H9 (cell line): ENCODE measurements at regions not wholly inside any gene's neighbourhood (a gene's known extent, or its start where the extent isn't known, plus 50 kb on each side); places are given as distances from the start of the nearest gene placed in this dataset.

Source experiments
- DNase-seq: peaks from one replicate; pipeline ENCODE4 v3.0.0-alpha.2; 2017
- H2AFZ ChIP-seq: one replicate; pipeline ENCODE4 v1.6.1; 2013; ENCODE audit warnings: mild to moderate bottlenecking, low read length, control low read depth, moderate library complexity
- H2AK5ac ChIP-seq: 2 replicates; pipeline ENCODE4 v1.6.1; 2013; ENCODE audit warnings: low read length, control low read depth, mixed read lengths; ENCODE audit not compliant: insufficient read length
- H2BK120ac ChIP-seq: one replicate; pipeline ENCODE4 v1.6.1; 2013; ENCODE audit warnings: low read depth, mild to moderate bottlenecking, low read length, control low read depth, inconsistent platforms; ENCODE audit not compliant: poor library complexity, severe bottlenecking
- H2BK12ac ChIP-seq: 2 replicates; pipeline ENCODE4 v1.6.1; 2013; ENCODE audit warnings: low read length, control low read depth, mixed read lengths, low read depth; ENCODE audit not compliant: insufficient read length
- H2BK15ac ChIP-seq: 2 replicates; pipeline ENCODE4 v1.6.1; 2013; ENCODE audit warnings: low read depth, low read length, control low read depth
- H2BK20ac ChIP-seq: one replicate; pipeline ENCODE4 v1.6.1; 2013; ENCODE audit warnings: low read depth, mild to moderate bottlenecking, low read length, control low read depth, inconsistent platforms; ENCODE audit not compliant: poor library complexity, severe bottlenecking
- H2BK5ac ChIP-seq: 2 replicates; pipeline ENCODE4 v1.6.1; 2013; ENCODE audit warnings: low read length, control low read depth, mixed read lengths; ENCODE audit not compliant: insufficient read length
- H3K14ac ChIP-seq: 2 replicates; pipeline ENCODE4 v1.6.1; 2013; ENCODE audit warnings: low read length, control low read depth; ENCODE audit not compliant: insufficient read depth
- H3K18ac ChIP-seq: 2 replicates; pipeline ENCODE4 v1.6.1; 2013; ENCODE audit warnings: low read depth, mild to moderate bottlenecking, mixed read lengths, low read length, control low read depth; ENCODE audit not compliant: insufficient read length
- H3K23ac ChIP-seq: 2 replicates; pipeline ENCODE4 v1.6.1; 2013; ENCODE audit warnings: low read length, control low read depth, mixed read lengths, low read depth; ENCODE audit not compliant: insufficient read length
- H3K23me2 ChIP-seq: 2 replicates; pipeline ENCODE4 v1.6.1; 2013; ENCODE audit warnings: low read depth, mild to moderate bottlenecking, mixed read lengths, low read length, control low read depth; ENCODE audit not compliant: insufficient read length, poor library complexity, severe bottlenecking
- H3K27ac ChIP-seq: 2 replicates; pipeline ENCODE4 v1.5.1; 2013; ENCODE audit warnings: low read length, control low read depth, mixed read lengths, low read depth; ENCODE audit not compliant: insufficient read length
- H3K27me3 ChIP-seq: 2 replicates; pipeline ENCODE4 v1.6.1; 2013; ENCODE audit warnings: low read length, control low read depth, inconsistent platforms; ENCODE audit not compliant: insufficient read depth
- H3K4ac ChIP-seq: 2 replicates; pipeline ENCODE4 v1.6.1; 2013; ENCODE audit warnings: low read depth, mild to moderate bottlenecking, control low read depth, inconsistent platforms, low read length, moderate library complexity
- H3K4me1 ChIP-seq: 2 replicates; pipeline ENCODE4 v1.6.1; 2013; ENCODE audit warnings: low read length, control low read depth, inconsistent platforms; ENCODE audit not compliant: insufficient read depth
- H3K4me2 ChIP-seq: 2 replicates; pipeline ENCODE4 v1.6.1; 2013; ENCODE audit warnings: low read length, control low read depth, mixed read lengths; ENCODE audit not compliant: insufficient read length, insufficient read depth
- H3K56ac ChIP-seq: 2 replicates; pipeline ENCODE4 v1.6.1; 2013; ENCODE audit warnings: low read depth, mild to moderate bottlenecking, mixed read lengths, low read length, control low read depth; ENCODE audit not compliant: insufficient read length
- H3K79me1 ChIP-seq: 2 replicates; pipeline ENCODE4 v1.6.1; 2013; ENCODE audit warnings: low read depth, mild to moderate bottlenecking, moderate library complexity, low read length, control low read depth, inconsistent platforms; ENCODE audit not compliant: insufficient read depth, poor library complexity, severe bottlenecking
- H3K79me2 ChIP-seq: 2 replicates; pipeline ENCODE4 v1.6.1; 2013; ENCODE audit warnings: low read length, control low read depth, inconsistent platforms; ENCODE audit not compliant: insufficient read depth
- H3K9ac ChIP-seq: 2 replicates; pipeline ENCODE4 v1.6.1; 2013; ENCODE audit warnings: low read length, control low read depth, mixed read lengths; ENCODE audit not compliant: insufficient read length; ENCODE audit errors: extremely low read depth
- H3K9me3 ChIP-seq: one replicate; pipeline ENCODE4 v1.6.1; 2013; ENCODE audit warnings: low read depth, low read length, inconsistent platforms; ENCODE audit not compliant: control insufficient read depth
- H3T11ph ChIP-seq: one replicate; pipeline ENCODE4 v1.6.1; 2013; ENCODE audit warnings: mild to moderate bottlenecking, low read length, control low read depth, inconsistent platforms
- H4K20me1 ChIP-seq: one replicate; pipeline ENCODE4 v1.6.1; 2013; ENCODE audit not compliant: control insufficient read depth, insufficient read length, insufficient read depth
- H4K5ac ChIP-seq: 2 replicates; pipeline ENCODE4 v1.6.1; 2013; ENCODE audit warnings: low read depth, mild to moderate bottlenecking, mixed read lengths, low read length, control low read depth; ENCODE audit not compliant: insufficient read length
- H4K8ac ChIP-seq: replicated peaks from 2 replicates; pipeline ENCODE4 v1.6.1; 2013; ENCODE audit warnings: low read length, control low read depth, mixed read lengths, low read depth; ENCODE audit not compliant: insufficient read length
- H4K91ac ChIP-seq: 2 replicates; pipeline ENCODE4 v1.6.1; 2013; ENCODE audit warnings: low read depth, mild to moderate bottlenecking, moderate library complexity, mixed read lengths, low read length, control low read depth; ENCODE audit not compliant: insufficient read length
- H3K27ac Mint-ChIP-seq, 3 experiments: 2 replicates in 2 of 3; 3 replicates in 1 of 3; pipeline ENCODE4 v1.8.0; 2020 to 2021; ENCODE audit warnings: mixed read lengths in 3 of 3, mild to moderate bottlenecking in 1 of 3, moderate library complexity in 1 of 3
- H3K27me3 Mint-ChIP-seq: 2 replicates; pipeline ENCODE4 v1.8.0; 2021; ENCODE audit warnings: low read depth, mild to moderate bottlenecking, moderate library complexity, mixed read lengths
- H3K36me3 Mint-ChIP-seq, 3 experiments: 2 replicates in 2 of 3; 3 replicates in 1 of 3; pipeline ENCODE4 v1.8.0; 2020 to 2021; ENCODE audit warnings: low read depth in 3 of 3, mixed read lengths in 3 of 3; ENCODE audit not compliant: insufficient read depth in 1 of 3
- H3K4me1 Mint-ChIP-seq, 2 experiments: 2 replicates each; pipeline ENCODE4 v1.8.0; 2020; ENCODE audit warnings: mixed read lengths in 2 of 2
- H3K4me3 Mint-ChIP-seq, 2 experiments: 2 replicates in 1 of 2; 3 replicates in 1 of 2; pipeline ENCODE4 v1.8.0; 2020 to 2021; ENCODE audit warnings: mild to moderate bottlenecking in 2 of 2, mixed read lengths in 2 of 2, moderate library complexity in 1 of 2
- H3K9me3 Mint-ChIP-seq, 2 experiments: 2 replicates in 1 of 2; 3 replicates in 1 of 2; pipeline ENCODE4 v1.8.0; 2020; ENCODE audit warnings: mild to moderate bottlenecking in 2 of 2, mixed read lengths in 2 of 2, moderate library complexity in 1 of 2
- WGBS: extraction: QIAGEN DNeasy Blood & Tissue Kit; methylation state at CpG from one replicate; pipeline ENCODE4 v1.1.7; 2013; ENCODE audit warnings: missing lambda C conversion rate, low lambda C conversion rate, mixed read lengths; ENCODE audit not compliant: insufficient read length; ENCODE audit errors: extremely low coverage; 5-methylcytosine and 5-hydroxymethylcytosine counted together
- TF ChIP-seq, protein P1 (sequence below): fragments of 200-600 bp; sonication (generic); conservative IDR thresholded peaks from 3 replicates; pipeline ENCODE4 v1.8.0; 2021; ENCODE audit warnings: antibody characterized with exemption, mild to moderate bottlenecking

DNA sequence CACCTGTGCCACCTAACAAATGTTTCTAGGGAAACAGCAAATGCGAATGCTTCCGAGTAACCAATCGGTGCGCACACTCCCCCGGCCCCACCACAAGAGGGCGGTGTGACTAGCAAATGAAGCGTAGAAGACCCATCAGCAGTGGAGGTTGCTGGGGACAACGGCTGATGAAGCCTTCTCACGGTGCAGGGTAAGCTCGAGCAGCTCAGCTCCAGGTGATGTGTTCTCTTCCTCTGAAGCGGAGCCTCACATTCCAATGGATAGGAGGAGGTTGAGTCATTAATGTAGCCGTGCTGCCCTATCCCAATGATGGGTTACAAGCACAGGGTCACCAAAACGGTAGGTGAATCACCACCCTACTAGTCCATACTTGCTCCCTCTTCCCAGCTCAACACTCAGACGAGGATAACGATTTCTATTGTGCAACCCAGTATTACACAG lies 127.6 kb upstream of the TWIST2 start:
- Histone ChIP-seq H4K5ac (no peak overlapping the region), H3K4me2 (no peak overlapping the region), H3K4me1 (no peaks in the 10 kb centered on the region), H2AFZ (no peak overlapping the region), H3K27me3 (no peaks in the 10 kb centered on the region), H2BK15ac (no peak overlapping the region), H3K18ac (no peak overlapping the region), H3K79me1 (no peaks in the 10 kb centered on the region), H2BK20ac (no peak overlapping the region), H3K14ac (no peak overlapping the region), H2BK12ac (no peak overlapping the region), H3K9ac (no peak overlapping the region), H3K23me2 (no peaks in the 10 kb centered on the region), H3K4ac (no peak overlapping the region), H2BK5ac (no peak overlapping the region), H4K91ac (no peak overlapping the region), H4K20me1 (no peaks in the 10 kb centered on the region), H2BK120ac (no peak overlapping the region), H4K8ac (no peak overlapping the region), H3K27ac (no peak overlapping the region), H3K23ac (no peak overlapping the region), H3K9me3 (no peaks in the 10 kb centered on the region), H2AK5ac (no peak overlapping the region), H3T11ph (no peak overlapping the region), H3K79me2 (no peaks in the 10 kb centered on the region), H3K56ac (no peak overlapping the region)
- no peak overlapping the region for H3K4me3 Mint-ChIP-seq
- WGBS, result no CpG with 5 or more reads among the region's 15 CpGs
- H3K36me3 Mint-ChIP-seq, result peaks cover 0 to 4% (median 3%) of the 10 kb centered on the region in 3 experiments; a peak in 4 of 7 replicates
- TF ChIP-seq, protein P1, sequence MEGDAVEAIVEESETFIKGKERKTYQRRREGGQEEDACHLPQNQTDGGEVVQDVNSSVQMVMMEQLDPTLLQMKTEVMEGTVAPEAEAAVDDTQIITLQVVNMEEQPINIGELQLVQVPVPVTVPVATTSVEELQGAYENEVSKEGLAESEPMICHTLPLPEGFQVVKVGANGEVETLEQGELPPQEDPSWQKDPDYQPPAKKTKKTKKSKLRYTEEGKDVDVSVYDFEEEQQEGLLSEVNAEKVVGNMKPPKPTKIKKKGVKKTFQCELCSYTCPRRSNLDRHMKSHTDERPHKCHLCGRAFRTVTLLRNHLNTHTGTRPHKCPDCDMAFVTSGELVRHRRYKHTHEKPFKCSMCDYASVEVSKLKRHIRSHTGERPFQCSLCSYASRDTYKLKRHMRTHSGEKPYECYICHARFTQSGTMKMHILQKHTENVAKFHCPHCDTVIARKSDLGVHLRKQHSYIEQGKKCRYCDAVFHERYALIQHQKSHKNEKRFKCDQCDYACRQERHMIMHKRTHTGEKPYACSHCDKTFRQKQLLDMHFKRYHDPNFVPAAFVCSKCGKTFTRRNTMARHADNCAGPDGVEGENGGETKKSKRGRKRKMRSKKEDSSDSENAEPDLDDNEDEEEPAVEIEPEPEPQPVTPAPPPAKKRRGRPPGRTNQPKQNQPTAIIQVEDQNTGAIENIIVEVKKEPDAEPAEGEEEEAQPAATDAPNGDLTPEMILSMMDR, result peak; percentile 93
- H3K4me1 Mint-ChIP-seq, result peaks cover 12 to 16% of the 10 kb centered on the region in 2 experiments
- no peak overlapping the region; a peak in 1 of 7 replicates for H3K27ac Mint-ChIP-seq
- H3K27me3 Mint-ChIP-seq, result peaks cover 32% of the 10 kb centered on the region
- peak; percentile 90 for DNase-seq
- H3K9me3 Mint-ChIP-seq, result peaks cover 11 to 13% of the 10 kb centered on the region in 2 experiments
